WI38 (cell line): ENCODE measurements at regions not wholly inside any gene's neighbourhood (a gene's known extent, or its start where the extent isn't known, plus 50 kb on each side); places are given as distances from the start of the nearest gene placed in this dataset.

Experiments used
- H3K4me3 ChIP-seq: 2 replicates; pipeline ENCODE4 v1.5.1; 2011; ENCODE audit warnings: low read depth, mild to moderate bottlenecking, control low read depth, low read length
- TF ChIP-seq, protein P1 (sequence below): IDR thresholded peaks from 2 replicates; pipeline ENCODE4 v1.5.1; 2012; ENCODE audit warnings: low read depth, mild to moderate bottlenecking, control low read depth, low read length

DNA sequence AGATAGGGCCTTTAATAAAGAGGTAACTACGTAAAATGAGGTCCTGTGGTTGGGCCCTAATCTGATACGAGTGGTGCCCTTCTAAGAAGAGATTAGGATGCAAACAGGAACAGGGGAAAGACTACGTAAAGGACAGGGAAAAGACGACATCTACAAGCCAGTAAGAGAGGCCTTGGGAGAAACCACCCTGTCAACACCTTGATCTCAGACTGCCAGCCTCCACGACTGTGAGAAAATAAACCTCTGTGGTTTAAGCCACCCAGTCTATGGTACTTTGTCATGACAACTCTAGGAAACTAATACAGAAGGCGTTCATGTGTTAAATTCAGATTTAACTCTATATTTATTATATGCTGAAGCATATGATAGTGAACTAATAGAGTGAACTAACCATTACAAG, 566.3 kb downstream of the UQCRFS1 start:
- TF ChIP-seq, protein P1, sequence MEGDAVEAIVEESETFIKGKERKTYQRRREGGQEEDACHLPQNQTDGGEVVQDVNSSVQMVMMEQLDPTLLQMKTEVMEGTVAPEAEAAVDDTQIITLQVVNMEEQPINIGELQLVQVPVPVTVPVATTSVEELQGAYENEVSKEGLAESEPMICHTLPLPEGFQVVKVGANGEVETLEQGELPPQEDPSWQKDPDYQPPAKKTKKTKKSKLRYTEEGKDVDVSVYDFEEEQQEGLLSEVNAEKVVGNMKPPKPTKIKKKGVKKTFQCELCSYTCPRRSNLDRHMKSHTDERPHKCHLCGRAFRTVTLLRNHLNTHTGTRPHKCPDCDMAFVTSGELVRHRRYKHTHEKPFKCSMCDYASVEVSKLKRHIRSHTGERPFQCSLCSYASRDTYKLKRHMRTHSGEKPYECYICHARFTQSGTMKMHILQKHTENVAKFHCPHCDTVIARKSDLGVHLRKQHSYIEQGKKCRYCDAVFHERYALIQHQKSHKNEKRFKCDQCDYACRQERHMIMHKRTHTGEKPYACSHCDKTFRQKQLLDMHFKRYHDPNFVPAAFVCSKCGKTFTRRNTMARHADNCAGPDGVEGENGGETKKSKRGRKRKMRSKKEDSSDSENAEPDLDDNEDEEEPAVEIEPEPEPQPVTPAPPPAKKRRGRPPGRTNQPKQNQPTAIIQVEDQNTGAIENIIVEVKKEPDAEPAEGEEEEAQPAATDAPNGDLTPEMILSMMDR: no peak

DNA sequence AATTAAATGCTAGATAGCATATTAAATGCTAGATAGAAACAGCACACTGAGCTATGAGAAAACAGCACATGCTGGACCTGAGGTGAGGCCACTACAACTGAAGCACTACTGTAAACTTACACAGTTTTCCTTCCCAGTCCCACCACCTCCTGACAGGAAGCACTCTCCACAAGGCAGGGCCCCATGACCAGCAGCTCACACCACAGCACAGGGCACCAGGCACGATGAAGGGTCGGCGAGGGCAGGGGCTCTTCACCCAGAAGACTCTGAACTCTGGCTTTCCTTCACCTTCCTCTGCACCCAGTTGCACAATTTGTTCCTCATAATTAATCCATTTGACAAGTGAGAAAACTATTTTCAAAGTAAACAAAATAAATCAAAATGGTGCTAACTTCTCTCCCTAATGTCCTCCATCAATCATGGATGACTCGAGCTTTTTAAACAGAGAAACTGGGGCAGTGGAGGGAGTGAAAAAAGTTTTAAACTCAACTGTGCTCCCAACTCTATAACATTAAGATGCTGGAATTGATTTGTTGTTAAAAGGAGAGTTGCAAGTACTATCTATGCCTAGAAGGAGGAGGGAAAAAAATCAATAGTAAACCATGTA, 568.7 kb downstream of the UQCRFS1 start:
- TF ChIP-seq, protein P1: no peak
- H3K4me3 ChIP-seq: no peak overlapping the region

More for the DNA sequence above, 566.3 kb downstream of the UQCRFS1 start:
- no peak overlapping the region for H3K4me3 ChIP-seq

DNA sequence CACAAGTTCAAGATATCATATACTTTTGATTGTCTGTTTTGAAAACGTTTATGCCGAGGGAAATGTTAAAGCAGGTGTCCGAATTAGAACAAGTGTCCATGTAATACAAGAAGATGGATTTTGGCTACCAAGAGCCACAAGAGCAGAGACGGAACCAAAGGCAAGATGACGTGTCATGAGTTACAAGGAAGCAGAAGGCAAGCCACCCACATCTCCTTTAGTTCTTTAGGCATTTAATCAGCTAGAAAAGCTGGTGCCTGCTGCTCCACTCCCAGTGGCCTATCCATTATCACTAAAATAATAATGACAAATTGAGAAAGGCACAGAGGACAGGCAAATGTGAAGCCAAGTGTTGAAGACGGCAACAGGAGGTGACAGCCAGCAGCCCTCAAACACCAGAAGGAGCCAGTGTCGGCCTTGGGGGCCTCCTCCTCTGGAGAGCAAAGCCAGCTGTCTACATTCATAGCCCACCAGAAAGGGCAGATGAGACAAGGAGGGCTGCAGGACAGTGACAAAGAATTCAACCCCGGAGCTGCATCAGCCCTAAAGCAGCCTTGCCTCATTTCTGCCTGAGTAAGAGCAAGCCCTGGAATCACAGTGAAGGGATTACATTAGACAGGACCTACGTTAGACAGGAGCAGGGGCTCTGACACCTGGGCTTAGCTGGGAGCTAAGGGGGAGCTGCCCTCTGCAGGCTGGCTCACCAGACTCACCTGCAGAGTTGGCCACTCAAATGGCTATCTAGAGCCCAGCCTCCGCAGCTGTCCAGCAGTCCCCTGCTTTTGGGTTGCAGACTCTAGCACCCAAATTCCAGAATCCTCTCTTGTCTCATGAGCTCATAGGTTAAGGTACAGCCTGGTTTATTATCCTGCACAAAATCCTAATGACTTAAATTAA, 569.9 kb downstream of the UQCRFS1 start:
- TF ChIP-seq, protein P1: no peak
- H3K4me3 ChIP-seq: no peak overlapping the region

DNA sequence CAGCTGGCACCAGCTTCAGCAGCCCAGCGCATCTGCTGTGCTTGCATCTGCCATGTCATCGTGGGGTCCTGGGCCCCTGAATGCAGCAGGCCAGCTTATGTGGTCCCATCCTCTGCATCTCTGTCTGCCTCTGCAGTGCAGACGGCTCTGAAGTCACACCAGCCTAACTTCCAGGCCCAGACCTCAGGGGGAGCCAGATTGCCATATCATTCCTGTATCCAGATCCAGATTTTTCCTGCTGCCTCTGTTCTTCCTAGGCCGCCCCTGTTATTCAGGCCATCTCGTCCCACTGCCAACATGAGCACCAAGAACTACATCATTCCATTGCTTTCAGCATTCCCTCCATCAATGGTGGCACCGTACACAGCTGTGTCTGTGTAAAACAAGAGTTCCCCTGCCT, 571.6 kb downstream of the UQCRFS1 start:
- TF ChIP-seq, protein P1: no peak

DNA sequence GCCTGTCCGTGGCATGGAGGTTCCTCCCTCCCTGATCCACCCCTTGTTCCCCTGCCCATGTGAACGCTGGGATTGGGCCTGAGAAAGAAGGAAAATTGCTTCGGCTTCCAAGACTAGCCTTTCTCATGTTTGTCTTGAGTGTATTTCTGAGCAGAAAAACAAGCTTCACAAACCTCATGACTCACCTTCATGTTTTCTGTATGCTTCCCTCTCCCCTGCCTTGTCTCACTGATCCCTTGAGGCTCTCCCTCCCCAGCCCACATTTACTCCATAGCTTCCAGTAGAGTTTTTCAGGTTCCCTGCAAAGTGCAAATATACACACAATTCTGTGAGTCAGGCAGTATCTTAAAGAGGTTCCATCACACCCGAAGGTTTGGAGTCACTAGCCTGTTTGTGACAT, 572.4 kb downstream of the UQCRFS1 start:
- TF ChIP-seq, protein P1: no peak
- H3K4me3 ChIP-seq: no peak overlapping the region

More for the DNA sequence above, 571.6 kb downstream of the UQCRFS1 start:
- no peak overlapping the region for H3K4me3 ChIP-seq

DNA sequence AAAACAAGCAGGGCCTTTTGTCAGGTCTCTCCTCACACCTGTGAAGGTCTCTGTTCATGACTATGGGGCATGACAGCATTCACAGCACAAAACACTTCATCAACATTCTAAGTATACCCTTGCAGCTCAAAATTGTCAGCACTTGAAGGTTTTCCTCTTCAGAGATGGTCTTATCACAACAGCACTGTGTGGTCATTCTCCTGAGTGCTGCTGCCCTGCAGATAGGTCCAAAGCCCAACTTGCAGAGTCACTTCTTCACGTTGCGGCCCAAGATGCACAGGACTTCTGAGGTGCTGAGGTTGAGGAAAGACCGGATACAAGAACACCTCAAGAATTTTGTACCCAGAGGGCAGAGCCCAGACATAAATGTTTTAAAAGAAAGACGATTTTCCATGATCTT, 574.5 kb downstream of the UQCRFS1 start:
- no peak overlapping the region for H3K4me3 ChIP-seq
- TF ChIP-seq, protein P1: no peak

DNA sequence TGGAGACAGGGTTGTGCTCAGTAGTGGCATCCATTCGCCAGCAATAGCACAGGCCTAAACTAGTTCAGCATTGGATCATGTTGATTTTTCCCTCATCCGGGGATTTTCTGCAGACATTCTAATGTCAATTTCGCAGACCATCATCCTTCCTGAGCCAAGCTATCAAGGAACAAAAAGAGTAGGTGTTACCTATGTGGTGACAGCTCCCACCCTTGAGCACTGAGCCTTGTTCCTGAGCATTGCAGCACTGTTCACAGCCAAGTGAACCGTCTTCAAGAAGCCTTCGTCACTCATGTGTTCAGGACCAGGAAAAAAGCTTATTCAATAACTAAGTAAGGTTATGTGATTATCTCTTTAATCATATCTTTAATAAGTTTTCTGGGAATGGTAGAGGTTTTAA, 576.2 kb downstream of the UQCRFS1 start:
- TF ChIP-seq, protein P1: no peak
- H3K4me3 ChIP-seq: no peak overlapping the region
